Esophagus muscularis mucosa (tissue), 4 donors: ENCODE measurements at regions not wholly inside any gene's neighbourhood (a gene's known extent, or its start where the extent isn't known, plus 50 kb on each side); places are given as distances from the start of the nearest gene placed in this dataset.

Source experiments
- DNase-seq: peaks from one replicate; pipeline ENCODE4 v3.0.0-alpha.2; 2017; ENCODE audit errors: extremely low spot score
- H3K27ac ChIP-seq, 4 donors: fragments of 200-600 bp; sonication (generic); replicated peaks in 1 of 4; 1 replicate in 3 of 4; 2 replicates in 1 of 4; pipeline ENCODE4 v1.5.1; 2016 to 2019; ENCODE audit warnings: mild to moderate bottlenecking in 1 of 4
- H3K27me3 ChIP-seq, 4 donors: fragments of 200-600 bp; sonication (generic); one replicate each; pipeline versions ENCODE4 v1.5.1 to v1.6.0; 2016 to 2019
- H3K36me3 ChIP-seq, 4 donors: fragments of 200-600 bp; sonication (generic); one replicate each; pipeline ENCODE4 v1.5.1; 2016 to 2019
- H3K4me1 ChIP-seq, 4 donors: fragments of 200-600 bp; sonication (generic); one replicate each; pipeline ENCODE4 v1.5.1; 2016 to 2019
- H3K4me3 ChIP-seq, 4 donors: fragments of 200-600 bp; sonication (generic); 1 replicate in 2 of 4; 2 replicates in 2 of 4; pipeline ENCODE4 v1.5.1; 2016 to 2019; ENCODE audit warnings: mild to moderate bottlenecking in 4 of 4, moderate library complexity in 1 of 4
- H3K9me3 ChIP-seq, 4 donors: fragments of 200-600 bp; sonication (generic); 1 replicate in 3 of 4; 2 replicates in 1 of 4; pipeline ENCODE4 v1.5.1; 2016 to 2019
- CTCF ChIP-seq, 3 experiments: fragments of 200-600 bp in 2 of 3; fragments of 450-650 bp in 1 of 3; sonication (generic) in 2 of 3; IDR thresholded peaks; one replicate each; pipeline ENCODE4 v1.5.1; 2017 to 2019; ENCODE audit warnings: antibody characterized with exemption in 3 of 3, mild to moderate bottlenecking in 2 of 3, moderate library complexity in 1 of 3
- EP300 ChIP-seq: sonication (generic); formaldehyde crosslinking; IDR thresholded peaks from one replicate; pipeline ENCODE4 v1.6.1; 2017; ENCODE audit warnings: antibody characterized with exemption
- POLR2A ChIP-seq: fragments of 450-650 bp; IDR thresholded peaks from one replicate; pipeline ENCODE4 v1.6.1; 2017; ENCODE audit warnings: antibody characterized with exemption, moderate library complexity, mild to moderate bottlenecking, low read depth
- POLR2AphosphoS5 ChIP-seq, 2 donors: sonication (generic); formaldehyde crosslinking; IDR thresholded peaks; one replicate each; pipeline ENCODE4 v1.6.1; 2017; ENCODE audit warnings: antibody characterized with exemption in 2 of 2
- WGBS: methylation state at CpG from one replicate; pipeline ENCODE4 v1.1.5; 2018; 5-methylcytosine and 5-hydroxymethylcytosine counted together
- intact Hi-C: fragments of 100-400 bp; cut with DNase I; formaldehyde crosslinking; loops from one replicate; pipeline ENCODE4 v1.15.1; 2023

GRCh38 chr2:83949361-83949760 is 509.7 kb downstream of the SUCLG1 start:
- TF ChIP-seq EP300 (no peak), POLR2AphosphoS5 (IDR thresholded peaks at IDR 0.05) (no peak), CTCF (IDR thresholded peaks at IDR 0.05) (no peak), POLR2A (no peak)
- DNase-seq = no peak
- 86% methylated on average over 1 of the region's 1 CpG for WGBS
- Histone ChIP-seq H3K9me3 (no peaks in the 10 kb centered on the region), H3K27me3 (no peaks in the 10 kb centered on the region), H3K4me1 (peaks cover 0 to 13% (median 7%) of the 10 kb centered on the region in 4 donors), H3K27ac (no peak overlapping the region), H3K4me3 (no peak overlapping the region), H3K36me3 (no peaks in the 10 kb centered on the region)
- intact Hi-C loops = no loop called here

GRCh38 chr2:83944191-83944590 is 514.9 kb downstream of the SUCLG1 start:
- Histone ChIP-seq H3K36me3 (no peaks in the 10 kb centered on the region), H3K27ac (no peak overlapping the region), H3K4me1 (no peaks in the 10 kb centered on the region), H3K4me3 (no peak overlapping the region), H3K27me3 (no peaks in the 10 kb centered on the region), H3K9me3 (no peaks in the 10 kb centered on the region)
- no peak for DNase-seq
- 49% methylated on average over 3 of the region's 3 CpGs for WGBS
- TF ChIP-seq POLR2AphosphoS5 (IDR thresholded peaks at IDR 0.05) = no peak
- TF ChIP-seq CTCF (IDR thresholded peaks at IDR 0.05) = no peak
- TF ChIP-seq EP300 = no peak
- no peak for TF ChIP-seq POLR2A
- intact Hi-C loops = no loop called here

GRCh38 chr2:83943265-83943664 is 515.8 kb downstream of the SUCLG1 start:
- Histone ChIP-seq H3K4me1 (no peaks in the 10 kb centered on the region), H3K27me3 (no peaks in the 10 kb centered on the region), H3K4me3 (no peak overlapping the region), H3K9me3 (no peaks in the 10 kb centered on the region), H3K27ac (no peak overlapping the region), H3K36me3 (no peaks in the 10 kb centered on the region)
- WGBS = 84% methylated on average over 3 of the region's 3 CpGs
- DNase-seq = no peak
- no peak for TF ChIP-seq POLR2AphosphoS5 (IDR thresholded peaks at IDR 0.05)
- TF ChIP-seq EP300 = no peak
- TF ChIP-seq CTCF (IDR thresholded peaks at IDR 0.05) = no peak
- TF ChIP-seq POLR2A = no peak
- intact Hi-C loops = no loop called here

- no peaks in the 10 kb centered on the region for H3K9me3 ChIP-seq
- no peak overlapping the region for H3K4me3 ChIP-seq
- no peaks in the 10 kb centered on the region for H3K36me3 ChIP-seq
- intact Hi-C loops = no loop called here
- WGBS = 84% methylated on average over 5 of the region's 5 CpGs
- H3K27me3 ChIP-seq = no peaks in the 10 kb centered on the region
- DNase-seq = no peak
- no peaks in the 10 kb centered on the region for H3K4me1 ChIP-seq
- no peak overlapping the region for H3K27ac ChIP-seq
- TF ChIP-seq POLR2AphosphoS5 (IDR thresholded peaks at IDR 0.05) (no peak), CTCF (IDR thresholded peaks at IDR 0.05) (no peak), POLR2A (no peak), EP300 (no peak)
These were observed 517.2 kb downstream of the SUCLG1 start for GRCh38 chr2:83941886-83942285.

GRCh38 chr2:83933749-83934148 is 525.3 kb downstream of the SUCLG1 start:
- 58% methylated on average over 2 of the region's 2 CpGs for WGBS

More at GRCh38 chr2:83933749-83934148, 525.3 kb downstream of the SUCLG1 start:
- H3K27me3 ChIP-seq = no peaks in the 10 kb centered on the region
- no peak overlapping the region for H3K4me3 ChIP-seq
- no peak for TF ChIP-seq POLR2AphosphoS5 (IDR thresholded peaks at IDR 0.05)
- no peak for TF ChIP-seq POLR2A
- no peaks in the 10 kb centered on the region for H3K36me3 ChIP-seq
- H3K4me1 ChIP-seq = no peaks in the 10 kb centered on the region
- no peaks in the 10 kb centered on the region for H3K9me3 ChIP-seq
- H3K27ac ChIP-seq = no peak overlapping the region
- no peak for DNase-seq
- intact Hi-C loops = no loop called here
